ENCODE measurements at regions not wholly inside any gene's neighbourhood (a gene's known extent, or its start where the extent isn't known, plus 50 kb on each side); places are given as distances from the start of the nearest gene placed in this dataset.

GRCh38 chr3:103889675-103890074, 1454.9 kb downstream of the ZPLD1 start:
- TF ChIP-seq POLR2A (IDR thresholded peaks at IDR 0.05) (no peak), CTCF (IDR thresholded peaks at IDR 0.05) (no peak)

Data from body of pancreas (tissue), 4 donors.